C4-2B (cell line): ENCODE measurements at regions not wholly inside any gene's neighbourhood (a gene's known extent, or its start where the extent isn't known, plus 50 kb on each side); places are given as distances from the start of the nearest gene placed in this dataset.

Source experiments
- H3K27ac ChIP-seq: fragments of 450-650 bp; 2 replicates; pipeline ENCODE4 v1.5.1; 2017
- ZFX ChIP-seq: fragments of 450-650 bp; IDR thresholded peaks from 2 replicates; pipeline ENCODE4 v1.6.1; 2017
- TF ChIP-seq, protein P1 (sequence below): fragments of 450-650 bp; conservative IDR thresholded peaks from 2 replicates; pipeline ENCODE4 v1.5.1; 2017; ENCODE audit warnings: mild to moderate bottlenecking

- TF ChIP-seq, protein P1, sequence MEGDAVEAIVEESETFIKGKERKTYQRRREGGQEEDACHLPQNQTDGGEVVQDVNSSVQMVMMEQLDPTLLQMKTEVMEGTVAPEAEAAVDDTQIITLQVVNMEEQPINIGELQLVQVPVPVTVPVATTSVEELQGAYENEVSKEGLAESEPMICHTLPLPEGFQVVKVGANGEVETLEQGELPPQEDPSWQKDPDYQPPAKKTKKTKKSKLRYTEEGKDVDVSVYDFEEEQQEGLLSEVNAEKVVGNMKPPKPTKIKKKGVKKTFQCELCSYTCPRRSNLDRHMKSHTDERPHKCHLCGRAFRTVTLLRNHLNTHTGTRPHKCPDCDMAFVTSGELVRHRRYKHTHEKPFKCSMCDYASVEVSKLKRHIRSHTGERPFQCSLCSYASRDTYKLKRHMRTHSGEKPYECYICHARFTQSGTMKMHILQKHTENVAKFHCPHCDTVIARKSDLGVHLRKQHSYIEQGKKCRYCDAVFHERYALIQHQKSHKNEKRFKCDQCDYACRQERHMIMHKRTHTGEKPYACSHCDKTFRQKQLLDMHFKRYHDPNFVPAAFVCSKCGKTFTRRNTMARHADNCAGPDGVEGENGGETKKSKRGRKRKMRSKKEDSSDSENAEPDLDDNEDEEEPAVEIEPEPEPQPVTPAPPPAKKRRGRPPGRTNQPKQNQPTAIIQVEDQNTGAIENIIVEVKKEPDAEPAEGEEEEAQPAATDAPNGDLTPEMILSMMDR: no peak
- TF ChIP-seq ZFX: no peak
- no peak overlapping the region for H3K27ac ChIP-seq
Observed at GRCh38 chr21:32141318-32141633, 137.6 kb downstream of the MIS18A start.

- no peak for TF ChIP-seq ZFX
- TF ChIP-seq, protein P1: no peak
- no peak overlapping the region for H3K27ac ChIP-seq
Observed at GRCh38 chr21:32140604-32141317, 138.1 kb downstream of the MIS18A start.

- no peak overlapping the region for H3K27ac ChIP-seq
Observed at GRCh38 chr21:32140151-32140550, 138.7 kb downstream of the MIS18A start.

DNA sequence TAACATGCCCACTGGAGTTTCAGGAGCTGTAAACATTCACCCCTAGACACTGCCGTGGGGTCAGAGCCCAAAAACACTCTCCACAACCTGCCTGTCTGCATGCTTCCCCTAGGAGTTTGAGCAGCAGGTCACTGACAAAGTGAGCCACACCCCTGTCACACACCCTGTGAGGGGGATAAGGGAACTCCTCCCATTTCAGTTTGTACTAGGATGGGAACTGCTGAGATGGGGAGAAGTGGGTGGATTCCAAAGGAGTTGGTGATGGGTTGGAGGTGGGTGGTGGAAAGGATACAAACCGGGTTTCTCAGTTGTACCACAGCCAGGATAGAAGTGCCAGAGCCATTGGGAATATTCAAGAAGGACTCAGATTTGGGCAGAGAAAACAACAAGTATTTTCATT, 140.2 kb downstream of the MIS18A start:
- TF ChIP-seq, protein P1: no peak
- no peak for TF ChIP-seq ZFX
- no peak overlapping the region for H3K27ac ChIP-seq

More at GRCh38 chr21:32140151-32140550, 138.7 kb downstream of the MIS18A start:
- no peak for TF ChIP-seq ZFX
- TF ChIP-seq, protein P1: no peak

GRCh38 chr21:32137931-32138330, 140.9 kb downstream of the MIS18A start:
- H3K27ac ChIP-seq: no peak overlapping the region
- no peak for TF ChIP-seq ZFX
- TF ChIP-seq, protein P1: no peak

DNA sequence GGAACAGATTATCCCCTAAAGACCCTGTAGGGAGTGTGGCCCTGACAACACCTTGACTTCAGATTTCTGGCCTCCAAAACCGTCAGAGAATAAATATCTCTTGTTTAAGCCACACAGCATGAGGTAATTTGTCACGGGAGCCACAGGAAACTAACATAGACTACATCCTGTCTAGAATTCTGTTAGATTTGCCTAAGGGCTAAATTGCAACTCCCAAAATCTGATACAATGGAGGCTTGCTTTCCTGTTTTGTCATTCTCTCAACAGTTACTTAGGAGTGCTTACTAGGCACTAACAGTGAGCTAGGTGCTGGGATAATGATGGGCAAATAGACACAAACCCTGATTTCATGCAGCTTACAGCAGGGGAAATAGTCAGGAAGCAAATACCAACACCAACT, 141.6 kb downstream of the MIS18A start:
- TF ChIP-seq, protein P1: no peak
- TF ChIP-seq ZFX: no peak
- H3K27ac ChIP-seq: no peak overlapping the region

DNA sequence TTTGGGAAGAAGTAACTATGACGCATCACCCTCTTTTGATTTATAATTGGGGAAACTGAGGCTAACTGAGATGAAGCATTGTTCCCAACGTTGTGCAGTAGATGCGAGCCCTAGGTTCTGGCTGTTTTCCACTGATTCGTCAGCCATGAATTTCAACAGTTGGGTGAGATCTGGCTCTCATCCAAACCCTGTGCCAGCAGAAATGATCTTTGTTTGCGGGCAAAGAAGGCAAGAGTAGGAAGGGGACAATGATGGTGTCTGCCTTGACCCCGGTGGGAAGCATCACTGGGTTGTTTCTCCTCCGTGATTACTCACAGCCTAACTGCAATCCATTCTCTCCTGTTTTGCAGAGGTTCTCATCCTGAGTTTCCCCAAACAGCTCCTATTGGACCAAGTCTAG, 142.3 kb downstream of the MIS18A start:
- H3K27ac ChIP-seq: no peak overlapping the region
- no peak for TF ChIP-seq ZFX
